Renal pelvis (tissue), 1 donor: ENCODE measurements at regions not wholly inside any gene's neighbourhood (a gene's known extent, or its start where the extent isn't known, plus 50 kb on each side); places are given as distances from the start of the nearest gene placed in this dataset.
"Not testable (repeated sequence)": the region's sequence is repeated elsewhere in the genome, so short reads cannot be mapped to it uniquely, and the experiment has no call there.

ENCODE experiments used
- DNase-seq: peaks from one replicate; pipeline ENCODE4 v3.0.0-alpha.2; 2013

DNA sequence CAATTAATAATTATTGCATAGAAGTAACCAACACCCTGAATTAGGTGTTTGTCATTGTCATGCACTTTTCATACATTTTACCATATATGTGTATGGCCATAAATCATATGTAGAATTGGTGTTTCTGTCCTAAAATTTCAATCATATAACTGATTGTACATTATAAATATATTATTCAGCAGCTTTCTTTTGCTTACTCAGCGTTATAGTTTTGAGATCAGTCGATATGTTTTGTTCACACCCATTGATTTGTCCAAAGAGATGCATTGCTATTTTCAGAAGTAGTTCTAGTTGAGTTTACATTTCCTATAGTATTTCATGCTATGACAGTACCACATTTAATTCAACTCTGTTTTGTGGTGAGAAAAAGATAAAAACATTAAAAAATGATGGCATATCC, 50.5 kb upstream of the PARP4 start:
- DNase-seq, result no peak

GRCh38 chr13:24563971-24564370, 51.4 kb upstream of the PARP4 start:
- DNase-seq, result not testable (repeated sequence)

DNA sequence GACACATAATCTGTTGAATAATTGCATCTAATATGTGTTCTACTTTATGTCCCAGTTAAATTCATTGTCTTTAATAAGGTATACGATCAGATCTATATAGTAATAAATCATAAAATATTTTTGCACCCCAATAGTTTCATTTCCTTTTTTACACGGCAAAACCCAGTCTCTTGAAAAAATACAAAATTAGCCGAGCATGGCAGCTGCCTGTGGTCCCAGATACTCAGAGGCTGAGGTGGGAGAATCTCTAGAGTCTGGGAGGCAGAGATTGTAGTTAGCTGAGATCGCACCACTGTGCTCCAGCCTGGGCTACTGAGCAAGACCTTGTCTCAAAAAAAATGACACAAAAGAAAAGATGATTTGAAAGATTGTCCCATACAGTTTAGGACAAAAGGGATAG, 52.3 kb upstream of the PARP4 start:
- no peak for DNase-seq

DNA sequence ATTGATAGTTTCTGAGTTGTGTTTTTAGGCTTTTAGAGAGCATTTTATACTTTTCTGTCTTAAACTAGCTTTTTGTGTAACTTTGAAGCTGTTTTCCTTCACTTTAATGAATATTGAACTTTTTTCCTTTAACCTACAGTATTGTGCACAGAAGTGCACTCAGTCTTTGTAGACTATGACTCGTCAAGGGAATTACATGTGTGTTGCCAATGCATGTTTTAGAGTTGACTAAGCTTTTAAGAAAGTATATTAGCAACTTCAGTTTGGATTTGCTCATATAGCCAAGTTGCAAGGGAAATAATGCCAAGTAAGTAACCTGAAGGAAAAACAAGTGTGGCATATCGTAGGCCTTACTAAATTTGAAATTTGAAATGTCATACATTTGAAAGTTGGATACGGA, 55.0 kb upstream of the PARP4 start:
- DNase-seq, result not testable (repeated sequence)

- no peak for DNase-seq
These were observed 62.3 kb upstream of the PARP4 start for GRCh38 chr13:24574847-24575246.

GRCh38 chr13:24580315-24580714, 67.7 kb upstream of the PARP4 start:
- DNase-seq, result not testable (repeated sequence)

GRCh38 chr13:24581578-24581977, 69.0 kb upstream of the PARP4 start:
- DNase-seq, result not testable (repeated sequence)

DNA sequence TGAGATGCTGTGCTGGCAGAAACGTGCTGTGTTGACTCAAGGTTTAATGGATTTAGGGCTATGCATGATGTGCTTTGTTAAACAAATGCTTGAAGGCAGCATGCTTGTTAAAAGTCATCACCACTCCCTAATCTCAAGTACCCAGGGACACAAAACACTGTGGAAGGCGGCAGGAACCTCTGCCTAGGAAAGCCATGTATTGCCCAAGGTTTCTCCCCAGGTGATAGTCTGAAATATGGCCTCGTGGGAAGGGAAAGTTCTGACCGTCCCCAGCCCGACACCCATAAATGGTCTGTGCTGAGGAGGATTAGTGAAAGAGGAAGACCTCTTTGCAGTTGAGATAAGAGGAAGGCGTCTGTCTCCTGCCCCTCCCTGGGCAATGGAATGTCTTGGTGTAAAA, 79.1 kb upstream of the PARP4 start:
- not testable (repeated sequence) for DNase-seq

GRCh38 chr13:24597906-24598670, 82.1 kb upstream of the ATP12A start:
- not testable (repeated sequence) for DNase-seq

- DNase-seq, result not testable (repeated sequence)
These were observed 81.0 kb upstream of the ATP12A start for GRCh38 chr13:24599019-24599791.

DNA sequence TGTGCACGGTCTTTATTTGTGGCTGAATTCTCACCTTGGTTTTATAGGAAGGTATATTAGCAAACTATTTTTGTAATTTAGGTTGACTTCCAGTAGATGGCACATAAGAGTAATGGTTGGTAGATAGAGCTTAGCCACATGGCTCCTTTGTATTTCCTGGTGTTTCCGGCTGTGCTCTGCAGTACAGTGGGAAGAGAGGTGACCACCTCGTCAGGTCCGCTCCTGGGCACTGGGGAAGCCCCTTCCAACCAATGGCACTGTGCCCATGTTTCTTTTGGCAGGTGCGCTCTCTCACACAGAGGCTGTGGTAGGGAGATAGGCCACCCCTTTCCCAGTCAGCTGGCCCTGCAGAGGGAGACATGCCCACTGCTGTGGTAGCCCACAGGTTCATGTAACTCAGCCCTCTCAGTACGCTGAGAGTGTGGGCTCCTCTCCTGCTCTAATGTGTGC, 74.3 kb upstream of the ATP12A start:
- DNase-seq, result no peak

GRCh38 chr13:24606486-24607170, 73.6 kb upstream of the ATP12A start:
- no peak for DNase-seq

- DNase-seq, result no peak
These were observed 69.3 kb upstream of the ATP12A start for GRCh38 chr13:24610956-24611355.

DNA sequence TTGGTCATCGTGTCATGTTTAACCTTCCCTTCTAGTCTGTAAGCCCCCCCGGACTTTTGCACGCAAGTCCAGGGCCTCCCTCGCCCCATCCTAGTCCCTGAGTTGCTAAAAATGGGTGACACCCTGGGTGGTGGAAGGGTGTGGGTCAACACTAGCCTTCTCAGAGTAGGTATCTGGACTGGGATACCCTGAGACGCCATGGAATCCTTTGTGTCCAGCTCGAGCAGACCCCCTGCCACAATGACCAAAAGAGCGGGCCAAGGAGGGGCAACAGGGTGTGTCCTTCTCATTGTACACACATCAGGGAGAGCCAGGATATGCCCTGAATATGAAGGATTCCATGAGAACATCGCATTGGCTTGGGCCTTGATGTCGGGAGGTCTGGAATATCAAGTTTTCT, 67.5 kb upstream of the ATP12A start:
- no peak for DNase-seq

DNA sequence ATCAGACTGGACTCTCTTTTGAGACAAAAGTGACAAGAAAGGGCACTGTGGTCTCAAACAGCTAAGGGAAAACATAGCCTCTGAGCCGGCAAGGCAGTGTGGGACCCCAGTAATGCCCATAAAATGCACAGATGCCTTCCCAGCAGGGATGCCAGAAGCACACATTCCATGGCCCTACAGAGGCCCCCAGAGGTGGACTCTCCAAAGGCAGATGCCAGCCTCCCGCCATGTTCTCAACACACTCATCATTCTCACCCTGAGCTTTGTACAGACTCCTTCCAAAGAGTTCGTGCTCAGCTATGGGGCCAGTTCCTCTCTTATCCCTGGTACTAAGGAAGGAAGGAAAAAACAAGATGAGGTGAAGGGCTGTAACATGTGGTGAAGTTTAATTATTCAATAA, 67.1 kb upstream of the ATP12A start:
- DNase-seq, result no peak

GRCh38 chr13:24613755-24614154, 66.5 kb upstream of the ATP12A start:
- no peak for DNase-seq

- no peak for DNase-seq
These were observed 65.7 kb upstream of the ATP12A start for GRCh38 chr13:24614306-24615080.

GRCh38 chr13:24615114-24615513, 65.1 kb upstream of the ATP12A start:
- no peak for DNase-seq

DNA sequence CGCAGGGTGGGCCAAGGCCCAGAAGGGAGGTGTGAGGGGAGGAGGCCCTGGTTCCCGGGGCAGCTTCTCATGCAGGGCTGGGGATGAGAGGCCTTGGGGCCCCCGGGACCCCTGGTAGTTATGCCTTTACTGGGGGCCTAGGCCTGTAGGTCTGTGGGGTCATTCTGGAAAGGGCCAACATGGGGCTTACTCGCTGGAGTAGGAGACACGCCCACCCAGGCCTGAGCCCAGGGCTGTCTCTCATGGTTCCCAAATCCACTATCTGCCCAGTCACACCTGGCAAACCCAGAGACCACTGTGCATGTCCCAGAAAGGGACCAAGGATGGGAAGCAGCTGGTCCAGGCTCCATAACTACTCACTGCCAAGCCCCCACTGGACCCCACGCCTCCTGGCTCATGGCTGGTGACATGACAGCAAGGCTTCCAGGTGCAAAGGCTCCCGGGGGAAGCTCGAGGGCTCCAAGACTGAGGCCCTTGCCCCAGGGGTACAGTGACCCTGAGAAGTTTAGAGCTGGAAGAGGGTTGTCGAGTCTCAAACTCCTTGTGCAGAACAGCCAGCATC, 64.2 kb upstream of the ATP12A start:
- no peak for DNase-seq

GRCh38 chr13:24616514-24616913, 63.7 kb upstream of the ATP12A start:
- no peak for DNase-seq

DNA sequence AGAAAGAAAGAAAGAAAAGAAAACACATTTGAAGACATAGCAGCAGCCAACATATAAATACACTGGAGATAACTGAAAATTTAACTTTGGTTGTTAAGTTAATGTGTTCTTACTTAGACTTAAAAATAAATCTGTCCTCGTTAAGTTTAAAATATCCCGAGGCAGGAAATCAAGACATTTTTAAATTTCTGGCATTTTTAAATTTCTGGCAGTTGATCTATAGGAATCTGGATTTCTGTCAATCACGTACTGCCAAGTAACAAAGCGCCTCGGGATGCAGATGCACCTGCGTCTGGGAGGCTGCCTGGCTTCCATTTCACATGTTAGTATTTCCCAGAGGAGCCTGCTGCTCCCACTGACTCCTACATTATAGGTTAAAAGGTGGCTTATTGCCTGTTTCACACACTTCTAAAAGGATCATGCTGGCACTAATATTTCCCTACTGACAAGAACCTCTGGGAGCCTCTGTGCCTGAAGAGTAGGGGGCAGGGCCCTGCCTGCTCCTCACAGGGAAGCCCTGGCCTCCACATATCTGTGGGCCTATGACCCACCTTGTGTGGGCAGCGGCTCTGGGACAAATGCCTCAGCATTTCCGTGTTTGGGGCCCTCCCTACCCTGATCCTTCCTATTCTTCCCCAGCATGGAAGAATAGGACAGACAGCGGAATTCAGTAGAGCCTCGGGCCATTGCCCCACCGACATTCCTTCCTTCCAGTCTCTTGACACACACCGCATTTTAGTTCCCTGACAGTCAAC, 62.8 kb upstream of the ATP12A start:
- no peak for DNase-seq
